ENCODE measurements at regions not wholly inside any gene's neighbourhood (a gene's known extent, or its start where the extent isn't known, plus 50 kb on each side); places are given as distances from the start of the nearest gene placed in this dataset.

DNA sequence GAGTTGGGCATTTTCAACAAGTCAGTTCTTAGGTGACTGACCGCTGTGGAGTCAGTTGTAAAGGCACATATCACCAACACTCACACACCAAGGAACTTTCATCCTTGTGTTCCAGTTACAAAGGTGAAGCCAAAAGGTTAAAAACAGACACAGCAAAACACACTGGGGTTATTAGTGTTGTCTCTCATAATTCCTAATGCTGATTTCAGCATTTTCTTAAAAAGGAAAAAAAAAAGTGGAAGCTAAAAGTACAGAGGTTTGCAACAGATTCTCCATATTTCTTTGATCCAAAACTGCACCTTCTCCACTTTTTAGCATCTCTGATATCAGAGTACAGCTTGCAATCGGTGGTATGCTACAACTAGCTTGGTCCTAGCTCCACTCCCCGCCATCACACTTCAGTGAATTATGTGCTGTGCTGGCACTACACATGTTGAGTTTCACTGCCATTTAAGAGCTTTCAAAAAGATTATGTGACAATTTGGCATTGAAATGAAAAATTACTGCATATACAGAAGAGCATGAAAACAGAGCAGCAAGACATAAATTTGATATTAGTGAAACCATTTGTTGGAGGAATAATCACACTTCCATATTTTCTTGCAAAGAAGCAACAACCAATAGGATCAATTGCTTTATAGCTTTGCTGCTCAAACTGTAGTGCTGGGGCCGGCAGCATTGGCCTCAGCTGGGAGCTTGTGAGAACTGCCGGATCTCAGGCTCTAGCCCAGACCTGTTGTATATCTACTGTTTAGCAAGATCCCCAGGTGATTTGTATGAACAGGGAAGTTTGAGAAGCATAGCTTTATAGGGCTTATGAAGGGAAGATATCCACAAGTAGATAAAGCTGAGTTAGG is 62.3 kb upstream of the DAPL1 start:
- Histone ChIP-seq H3K4me1 (peaks cover 4% of the 10 kb centered on the region), H3K9me3 (replicated peaks) (no peaks in the 10 kb centered on the region), H3K27ac (replicated peaks) (no peak overlapping the region), H3K4me3 (no peak overlapping the region), H3K36me3 (no peaks in the 10 kb centered on the region), H3K27me3 (ENCODE audit: low read depth) (no peaks in the 10 kb centered on the region)
- DNase-seq = no peak
- TF ChIP-seq, protein P1, sequence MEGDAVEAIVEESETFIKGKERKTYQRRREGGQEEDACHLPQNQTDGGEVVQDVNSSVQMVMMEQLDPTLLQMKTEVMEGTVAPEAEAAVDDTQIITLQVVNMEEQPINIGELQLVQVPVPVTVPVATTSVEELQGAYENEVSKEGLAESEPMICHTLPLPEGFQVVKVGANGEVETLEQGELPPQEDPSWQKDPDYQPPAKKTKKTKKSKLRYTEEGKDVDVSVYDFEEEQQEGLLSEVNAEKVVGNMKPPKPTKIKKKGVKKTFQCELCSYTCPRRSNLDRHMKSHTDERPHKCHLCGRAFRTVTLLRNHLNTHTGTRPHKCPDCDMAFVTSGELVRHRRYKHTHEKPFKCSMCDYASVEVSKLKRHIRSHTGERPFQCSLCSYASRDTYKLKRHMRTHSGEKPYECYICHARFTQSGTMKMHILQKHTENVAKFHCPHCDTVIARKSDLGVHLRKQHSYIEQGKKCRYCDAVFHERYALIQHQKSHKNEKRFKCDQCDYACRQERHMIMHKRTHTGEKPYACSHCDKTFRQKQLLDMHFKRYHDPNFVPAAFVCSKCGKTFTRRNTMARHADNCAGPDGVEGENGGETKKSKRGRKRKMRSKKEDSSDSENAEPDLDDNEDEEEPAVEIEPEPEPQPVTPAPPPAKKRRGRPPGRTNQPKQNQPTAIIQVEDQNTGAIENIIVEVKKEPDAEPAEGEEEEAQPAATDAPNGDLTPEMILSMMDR (IDR thresholded peaks at IDR 0.05; ENCODE audit: borderline replicate concordance) = no peak
- intact Hi-C loops (cut with micrococcal nuclease) = no loop called here

DNA sequence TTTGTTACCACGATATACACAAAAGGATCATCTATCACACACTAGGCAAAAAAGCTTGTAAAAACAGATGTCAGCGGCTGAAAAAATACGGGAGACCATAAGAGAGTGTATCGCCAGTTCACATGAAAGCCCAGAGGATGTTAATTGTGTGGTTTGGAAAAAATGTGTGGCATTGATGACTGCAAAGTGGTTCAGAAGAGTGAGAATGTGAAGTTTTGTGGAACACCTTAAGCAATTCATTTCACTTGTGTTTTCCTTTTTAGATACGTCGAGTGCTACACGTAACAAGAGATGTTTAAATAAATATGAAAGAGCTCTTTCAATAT is 61.7 kb upstream of the DAPL1 start:
- no peak overlapping the region for H3K27ac ChIP-seq (replicated peaks)
- intact Hi-C loops (cut with micrococcal nuclease) = no loop called here
- H3K27me3 ChIP-seq (ENCODE audit: low read depth) = no peaks in the 10 kb centered on the region
- peaks cover 4% of the 10 kb centered on the region for H3K4me1 ChIP-seq
- DNase-seq = no peak
- H3K9me3 ChIP-seq (replicated peaks) = no peaks in the 10 kb centered on the region
- H3K4me3 ChIP-seq = no peak overlapping the region
- H3K36me3 ChIP-seq = no peaks in the 10 kb centered on the region
- TF ChIP-seq, protein P1 (IDR thresholded peaks at IDR 0.05; ENCODE audit: borderline replicate concordance) = no peak

DNA sequence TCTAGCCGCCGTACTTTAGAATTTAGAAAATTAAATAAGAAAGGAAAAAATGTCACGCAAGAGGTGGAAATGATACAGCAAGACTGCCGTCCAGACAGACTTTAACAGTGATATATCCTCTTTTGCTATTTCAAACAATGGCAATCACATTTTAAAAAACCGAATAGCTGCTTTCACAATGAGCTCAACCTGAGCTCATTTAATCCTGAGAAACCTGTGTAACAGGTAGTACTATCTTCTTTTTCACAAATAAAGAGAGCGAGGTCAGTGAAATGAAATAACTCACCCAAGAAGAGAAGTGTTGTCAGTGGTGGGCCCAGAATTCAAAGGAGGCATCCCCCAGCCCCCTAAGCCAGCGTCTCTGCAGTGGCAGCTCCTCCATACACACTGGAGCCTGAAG is 60.7 kb upstream of the DAPL1 start:
- no peak overlapping the region for H3K27ac ChIP-seq (replicated peaks)

DNA sequence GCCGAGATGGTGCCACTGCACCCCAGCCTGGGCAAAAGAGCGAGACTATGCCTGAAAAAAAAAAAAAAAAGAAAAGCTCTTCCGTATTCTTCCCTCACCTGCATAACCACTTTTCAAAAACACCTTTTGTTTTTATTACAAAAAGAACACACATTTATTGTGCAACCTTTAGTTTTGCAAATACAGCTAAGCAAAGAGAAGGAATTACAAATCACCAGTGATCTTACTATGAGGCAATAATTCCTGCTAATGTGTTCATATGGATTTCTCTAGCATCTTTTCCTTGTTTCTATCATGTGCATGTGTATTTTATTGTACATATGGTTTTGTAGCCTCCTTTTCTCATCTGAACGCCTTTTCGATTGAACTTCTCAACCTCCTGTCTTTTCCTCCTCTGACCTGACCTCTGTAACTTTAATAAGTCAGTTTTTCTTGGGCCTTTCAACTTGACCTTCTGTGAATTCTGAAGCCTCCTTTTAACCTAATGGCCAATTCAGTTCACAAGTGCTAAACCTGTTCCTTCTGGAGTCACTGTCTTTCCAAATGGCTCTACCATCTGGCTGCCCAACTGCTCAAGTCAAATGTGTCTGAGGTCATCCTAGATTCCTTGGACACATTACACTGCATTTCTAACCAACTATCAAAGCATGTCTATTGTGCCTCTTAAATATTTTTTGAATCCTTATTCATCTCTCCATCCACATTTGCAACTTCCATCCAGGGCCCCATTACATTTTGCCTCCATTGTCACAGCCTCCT is 59.1 kb upstream of the DAPL1 start:
- H3K36me3 ChIP-seq = no peaks in the 10 kb centered on the region
- peaks cover 13% of the 10 kb centered on the region for H3K4me1 ChIP-seq
- intact Hi-C loops (cut with micrococcal nuclease) = no loop called here
- no peak overlapping the region for H3K4me3 ChIP-seq
- no peaks in the 10 kb centered on the region for H3K9me3 ChIP-seq (replicated peaks)
- DNase-seq = no peak
- TF ChIP-seq, protein P1 (IDR thresholded peaks at IDR 0.05; ENCODE audit: borderline replicate concordance) = no peak
- H3K27me3 ChIP-seq (ENCODE audit: low read depth) = no peaks in the 10 kb centered on the region
- H3K27ac ChIP-seq (replicated peaks) = no peak overlapping the region

More for the DNA sequence above, 60.7 kb upstream of the DAPL1 start:
- no peaks in the 10 kb centered on the region for H3K9me3 ChIP-seq (replicated peaks)
- H3K27me3 ChIP-seq (ENCODE audit: low read depth) = no peaks in the 10 kb centered on the region
- no peaks in the 10 kb centered on the region for H3K36me3 ChIP-seq
- H3K4me1 ChIP-seq = peaks cover 4% of the 10 kb centered on the region
- DNase-seq = no peak
- intact Hi-C loops (cut with micrococcal nuclease) = no loop called here
- H3K4me3 ChIP-seq = no peak overlapping the region
- TF ChIP-seq, protein P1 (IDR thresholded peaks at IDR 0.05; ENCODE audit: borderline replicate concordance) = no peak

DNA sequence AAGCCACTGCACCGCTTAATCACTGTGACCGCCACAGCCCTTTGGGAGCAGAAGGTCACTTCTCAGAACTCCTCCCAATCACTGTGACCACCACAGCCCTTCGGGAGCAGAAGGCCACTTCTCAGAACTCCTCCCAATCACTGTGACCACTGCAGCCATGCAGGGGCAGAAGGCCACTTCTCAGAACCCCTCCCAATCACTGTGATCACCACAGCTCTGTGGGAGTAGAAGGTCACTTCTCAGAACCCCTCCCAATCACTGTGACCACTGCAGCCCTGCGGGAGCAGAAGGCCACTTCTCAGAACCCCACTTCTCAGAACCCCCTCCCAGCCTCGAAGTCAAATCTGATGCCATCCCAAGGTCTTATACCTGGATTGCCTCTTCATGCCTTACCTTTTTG is 56.8 kb upstream of the DAPL1 start:
- Histone ChIP-seq H3K36me3 (no peaks in the 10 kb centered on the region), H3K27me3 (ENCODE audit: low read depth) (no peaks in the 10 kb centered on the region), H3K9me3 (replicated peaks) (no peaks in the 10 kb centered on the region), H3K4me3 (no peak overlapping the region), H3K27ac (replicated peaks) (no peak overlapping the region), H3K4me1 (peaks cover 36% of the 10 kb centered on the region)
- DNase-seq = no peak
- TF ChIP-seq, protein P1 (IDR thresholded peaks at IDR 0.05; ENCODE audit: borderline replicate concordance) = no peak
- intact Hi-C loops (cut with micrococcal nuclease) = no loop called here
